ENCODE measurements at regions not wholly inside any gene's neighbourhood (a gene's known extent, or its start where the extent isn't known, plus 50 kb on each side); places are given as distances from the start of the nearest gene placed in this dataset.

DNA sequence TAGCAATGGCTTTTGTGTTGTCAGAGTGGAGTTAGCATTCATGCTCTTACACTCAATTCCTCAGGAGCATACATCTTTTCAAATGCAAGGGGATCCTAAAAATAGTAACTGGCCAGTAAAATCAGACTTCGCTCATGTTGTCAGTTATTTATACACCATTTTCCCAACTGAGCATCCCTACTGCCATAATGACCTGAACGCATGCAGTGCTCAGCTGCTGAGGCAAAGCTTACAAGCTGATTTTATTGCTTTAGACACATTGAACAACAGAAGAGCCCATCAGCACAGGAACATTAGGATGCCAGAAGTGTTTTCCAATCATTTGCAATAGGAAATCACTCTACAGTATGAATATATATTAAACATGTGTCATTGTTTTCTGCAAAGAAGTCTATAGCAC lies 689.7 kb upstream of the BCHE start:
- Mint-ChIP-seq H3K4me3 (no peak overlapping the region), H3K4me1 (no peaks in the 10 kb centered on the region), H3K9me3 (peaks cover 3 to 11% (median 5%) of the 10 kb centered on the region in 7 donors), H3K36me3 (no peaks in the 10 kb centered on the region), H3K27me3 (ENCODE audit: low read depth in 3 of 3) (no peaks in the 10 kb centered on the region), H3K27ac (no peak overlapping the region)
- H3K4me1 ChIP-seq (ENCODE audit: control insufficient read depth in 1 of 2, insufficient read depth in 2 of 2, low read length in 2 of 2) = no peaks in the 10 kb centered on the region
- TF ChIP-seq, protein P1, sequence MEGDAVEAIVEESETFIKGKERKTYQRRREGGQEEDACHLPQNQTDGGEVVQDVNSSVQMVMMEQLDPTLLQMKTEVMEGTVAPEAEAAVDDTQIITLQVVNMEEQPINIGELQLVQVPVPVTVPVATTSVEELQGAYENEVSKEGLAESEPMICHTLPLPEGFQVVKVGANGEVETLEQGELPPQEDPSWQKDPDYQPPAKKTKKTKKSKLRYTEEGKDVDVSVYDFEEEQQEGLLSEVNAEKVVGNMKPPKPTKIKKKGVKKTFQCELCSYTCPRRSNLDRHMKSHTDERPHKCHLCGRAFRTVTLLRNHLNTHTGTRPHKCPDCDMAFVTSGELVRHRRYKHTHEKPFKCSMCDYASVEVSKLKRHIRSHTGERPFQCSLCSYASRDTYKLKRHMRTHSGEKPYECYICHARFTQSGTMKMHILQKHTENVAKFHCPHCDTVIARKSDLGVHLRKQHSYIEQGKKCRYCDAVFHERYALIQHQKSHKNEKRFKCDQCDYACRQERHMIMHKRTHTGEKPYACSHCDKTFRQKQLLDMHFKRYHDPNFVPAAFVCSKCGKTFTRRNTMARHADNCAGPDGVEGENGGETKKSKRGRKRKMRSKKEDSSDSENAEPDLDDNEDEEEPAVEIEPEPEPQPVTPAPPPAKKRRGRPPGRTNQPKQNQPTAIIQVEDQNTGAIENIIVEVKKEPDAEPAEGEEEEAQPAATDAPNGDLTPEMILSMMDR (IDR thresholded peaks at IDR 0.05) = no peak
- H3K27ac ChIP-seq (ENCODE audit: low read depth in 1 of 2, low read length in 2 of 2) = no peak overlapping the region
- H3K4me3 ChIP-seq (replicated peaks in 1 of 3; ENCODE audit: low read depth in 2 of 3, low read length in 3 of 3) = no peak overlapping the region
- no peak overlapping the region for H3K9ac ChIP-seq (ENCODE audit: insufficient read depth, low read length, poor library complexity, severe bottlenecking)
- peaks cover 5 to 8% of the 10 kb centered on the region in 2 donors for H3K9me3 ChIP-seq (replicated peaks in 1 of 2; ENCODE audit: control insufficient read depth in 1 of 2, insufficient read depth in 1 of 2, low read length in 2 of 2)
- intact Hi-C loops (cut with micrococcal nuclease) = no loop called here
- no peaks in the 10 kb centered on the region for H3K36me3 ChIP-seq (replicated peaks in 1 of 2; ENCODE audit: control insufficient read depth in 1 of 2, insufficient read depth in 2 of 2, low read length in 2 of 2)
- WGBS (ENCODE audit: insufficient coverage) = 100% methylated on average over 1 of the region's 2 CpGs
- no peak overlapping the region for H2AFZ ChIP-seq (ENCODE audit: insufficient read depth, low read depth, low read length, poor library complexity, severe bottlenecking)
- DNase-seq = no peak
- H4K20me1 ChIP-seq (ENCODE audit: insufficient read depth, low read length) = no peaks in the 10 kb centered on the region
- H3K79me2 ChIP-seq (ENCODE audit: insufficient read depth, low read length) = no peaks in the 10 kb centered on the region
- no peaks in the 10 kb centered on the region for H3K27me3 ChIP-seq (ENCODE audit: control insufficient read depth in 2 of 2, insufficient read depth in 2 of 2, low read length in 2 of 2)
- H3K4me2 ChIP-seq (replicated peaks; ENCODE audit: extremely low read depth, low read length, poor library complexity, severe bottlenecking) = no peak overlapping the region

DNA sequence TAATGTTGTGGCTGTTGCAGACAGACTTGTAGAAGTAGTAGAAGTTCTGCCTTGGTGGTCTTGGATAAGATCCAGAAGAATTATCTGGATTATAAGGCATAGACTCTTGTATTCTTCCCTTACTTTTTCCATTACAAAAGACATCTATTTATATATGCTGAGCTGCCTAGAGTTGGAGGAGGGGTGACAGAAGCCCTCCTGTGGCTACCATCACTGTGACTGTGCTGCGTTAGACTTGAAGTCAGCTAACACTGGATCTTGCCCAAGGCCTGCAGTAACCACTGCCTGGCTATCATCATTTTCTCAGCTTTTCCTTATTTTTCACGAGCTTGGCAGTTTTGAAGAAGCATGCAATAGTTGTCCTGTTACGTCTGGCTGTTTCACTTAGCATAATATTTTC lies 684.8 kb upstream of the BCHE start:
- H3K9ac ChIP-seq (ENCODE audit: insufficient read depth, low read length, poor library complexity, severe bottlenecking) = no peak overlapping the region
- no peak overlapping the region for H2AFZ ChIP-seq (ENCODE audit: insufficient read depth, low read depth, low read length, poor library complexity, severe bottlenecking)
- no peak overlapping the region for H3K4me3 Mint-ChIP-seq
- no peaks in the 10 kb centered on the region for H3K36me3 Mint-ChIP-seq
- no peak overlapping the region for H3K4me3 ChIP-seq (replicated peaks in 1 of 3; ENCODE audit: low read depth in 2 of 3, low read length in 3 of 3)
- 85% methylated on average over 2 of the region's 3 CpGs for WGBS (ENCODE audit: insufficient coverage)
- H3K4me1 Mint-ChIP-seq = no peaks in the 10 kb centered on the region
- H3K27ac ChIP-seq (ENCODE audit: low read depth in 1 of 2, low read length in 2 of 2) = no peak overlapping the region
- H3K27me3 ChIP-seq (ENCODE audit: control insufficient read depth in 2 of 2, insufficient read depth in 2 of 2, low read length in 2 of 2) = no peaks in the 10 kb centered on the region
- no peak overlapping the region for H3K27ac Mint-ChIP-seq
- no peaks in the 10 kb centered on the region for H3K36me3 ChIP-seq (replicated peaks in 1 of 2; ENCODE audit: control insufficient read depth in 1 of 2, insufficient read depth in 2 of 2, low read length in 2 of 2)
- H3K9me3 Mint-ChIP-seq = peaks cover 0 to 15% (median 3%) of the 10 kb centered on the region in 7 donors
- H3K4me1 ChIP-seq (ENCODE audit: control insufficient read depth in 1 of 2, insufficient read depth in 2 of 2, low read length in 2 of 2) = no peaks in the 10 kb centered on the region
- no peak overlapping the region for H3K4me2 ChIP-seq (replicated peaks; ENCODE audit: extremely low read depth, low read length, poor library complexity, severe bottlenecking)
- no peaks in the 10 kb centered on the region for H4K20me1 ChIP-seq (ENCODE audit: insufficient read depth, low read length)
- no peaks in the 10 kb centered on the region for H3K79me2 ChIP-seq (ENCODE audit: insufficient read depth, low read length)
- intact Hi-C loops (cut with micrococcal nuclease) = no loop called here
- TF ChIP-seq, protein P1 (IDR thresholded peaks at IDR 0.05) = no peak
- no peak for DNase-seq
- peaks cover 6 to 7% of the 10 kb centered on the region in 2 donors for H3K9me3 ChIP-seq (replicated peaks in 1 of 2; ENCODE audit: control insufficient read depth in 1 of 2, insufficient read depth in 1 of 2, low read length in 2 of 2)
- no peaks in the 10 kb centered on the region for H3K27me3 Mint-ChIP-seq (ENCODE audit: low read depth in 3 of 3)

All from CD14-positive monocyte (primary cell).